Ishikawa (cell line): ENCODE measurements at regions not wholly inside any gene's neighbourhood (a gene's known extent, or its start where the extent isn't known, plus 50 kb on each side); places are given as distances from the start of the nearest gene placed in this dataset.

Experiments used
- CEBPB ChIP-seq: IDR thresholded peaks from 2 replicates; pipeline ENCODE4 v1.6.1; 2012
- CREB1 ChIP-seq: IDR thresholded peaks from 2 replicates; pipeline ENCODE4 v1.6.1; 2012; ENCODE audit warnings: low read depth
- EGR1 ChIP-seq: IDR thresholded peaks from 2 replicates; pipeline ENCODE4 v1.6.1; 2012
- EP300 ChIP-seq: IDR thresholded peaks from 2 replicates; pipeline ENCODE4 v1.6.1; 2012; ENCODE audit warnings: borderline replicate concordance
- FOXM1 ChIP-seq: IDR thresholded peaks from 2 replicates; pipeline ENCODE4 v1.6.1; 2012; ENCODE audit warnings: low read depth, borderline replicate concordance
- NFIC ChIP-seq: IDR thresholded peaks from 2 replicates; pipeline ENCODE4 v1.6.1; 2012
- RAD21 ChIP-seq: IDR thresholded peaks from 2 replicates; pipeline ENCODE4 v1.6.1; 2012; ENCODE audit warnings: low read depth
- REST ChIP-seq: IDR thresholded peaks from 2 replicates; pipeline ENCODE4 v1.6.1; 2012; ENCODE audit warnings: low read depth, mild to moderate bottlenecking
- TAF1 ChIP-seq: IDR thresholded peaks from 2 replicates; pipeline ENCODE4 v1.6.1; 2012; ENCODE audit warnings: low read depth, mild to moderate bottlenecking
- TCF12 ChIP-seq: IDR thresholded peaks from 2 replicates; pipeline ENCODE4 v1.6.1; 2012; ENCODE audit warnings: low read depth
- TEAD4 ChIP-seq: IDR thresholded peaks from 2 replicates; pipeline ENCODE4 v1.6.1; 2012
- USF1 ChIP-seq: IDR thresholded peaks from 2 replicates; pipeline ENCODE4 v1.6.1; 2012
- YY1 ChIP-seq: IDR thresholded peaks from 2 replicates; pipeline ENCODE4 v1.6.1; 2012; ENCODE audit warnings: low read depth
- ZBTB7A ChIP-seq: IDR thresholded peaks from 2 replicates; pipeline ENCODE4 v1.6.1; 2012; ENCODE audit warnings: low read depth
- TF ChIP-seq, protein P1 (sequence below): IDR thresholded peaks from 2 replicates; pipeline ENCODE4 v1.6.1; 2012

DNA sequence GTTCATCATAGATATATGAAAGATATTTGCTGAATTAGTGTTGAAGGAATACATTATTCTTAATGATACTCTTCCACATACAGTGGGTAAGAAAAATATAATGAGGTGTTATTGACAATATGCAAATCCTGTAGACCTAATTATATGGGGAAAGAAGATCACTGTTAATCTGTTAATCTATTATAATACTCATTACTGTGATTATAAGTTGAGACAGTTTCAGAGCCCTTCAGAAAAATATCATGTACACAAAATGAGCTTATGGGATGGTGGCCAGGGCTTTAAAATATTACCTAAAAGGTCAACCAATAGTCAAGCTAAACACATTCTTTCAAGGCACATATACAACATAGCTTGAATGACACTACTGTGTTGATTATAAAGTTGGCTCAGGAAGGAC lies 163.5 kb downstream of the NOL4 start:
- no peak for TF ChIP-seq TEAD4
- no peak for TF ChIP-seq RAD21
- TF ChIP-seq TAF1 = no peak
- no peak for TF ChIP-seq TCF12
- TF ChIP-seq EP300 = no peak
- no peak for TF ChIP-seq ZBTB7A
- no peak for TF ChIP-seq NFIC
- TF ChIP-seq CEBPB = no peak
- TF ChIP-seq, protein P1, sequence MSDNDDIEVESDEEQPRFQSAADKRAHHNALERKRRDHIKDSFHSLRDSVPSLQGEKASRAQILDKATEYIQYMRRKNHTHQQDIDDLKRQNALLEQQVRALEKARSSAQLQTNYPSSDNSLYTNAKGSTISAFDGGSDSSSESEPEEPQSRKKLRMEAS = no peak

DNA sequence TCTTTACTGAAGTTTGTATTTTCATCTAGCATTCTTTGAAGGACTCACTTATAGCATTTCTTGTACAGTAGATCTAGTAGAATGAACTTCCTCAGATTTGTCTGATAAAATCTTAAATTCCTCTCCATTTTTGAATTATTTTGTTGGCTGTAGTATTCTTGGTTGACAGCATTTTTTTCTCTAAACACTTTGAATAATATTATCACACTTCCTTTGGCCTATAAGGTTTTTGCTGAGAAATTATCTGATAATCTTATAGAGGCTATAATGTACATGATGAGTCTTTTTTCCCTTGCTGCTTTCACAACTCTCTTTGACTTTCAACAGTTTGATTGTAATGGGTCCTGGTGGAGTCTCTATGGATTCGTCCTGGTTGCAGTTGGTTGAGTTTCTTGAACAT lies 169.5 kb downstream of the NOL4 start:
- TF ChIP-seq TAF1 (no peak), YY1 (no peak), NFIC (no peak), EGR1 (no peak), CREB1 (no peak), TCF12 (no peak), USF1 (no peak), FOXM1 (no peak), CEBPB (no peak), TEAD4 (no peak), ZBTB7A (no peak), RAD21 (no peak), EP300 (no peak), REST (no peak)
- TF ChIP-seq, protein P1 = no peak

DNA sequence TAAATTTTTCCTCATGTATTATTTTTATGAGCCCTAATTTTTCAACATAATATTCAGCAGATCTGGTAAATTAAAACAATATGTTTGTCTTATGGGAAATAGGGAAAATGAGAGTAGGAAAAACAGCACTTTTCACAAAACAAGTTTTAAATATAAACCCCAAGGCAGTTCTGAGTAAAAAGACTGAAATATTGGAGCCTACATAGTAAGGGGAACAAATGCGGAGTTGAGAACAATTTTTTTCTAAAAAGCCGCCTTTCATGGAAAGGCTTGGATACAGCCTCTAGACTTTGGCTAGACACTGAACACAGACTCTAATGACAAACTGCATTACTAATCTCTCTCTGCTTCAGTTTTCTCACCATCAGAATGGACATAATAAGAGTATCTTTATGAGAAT lies 174.1 kb downstream of the NOL4 start:
- no peak for TF ChIP-seq RAD21
- no peak for TF ChIP-seq NFIC
- TF ChIP-seq, protein P1 = no peak
- no peak for TF ChIP-seq EGR1
- TF ChIP-seq CREB1 = no peak
- no peak for TF ChIP-seq TEAD4
- TF ChIP-seq CEBPB = no peak
- TF ChIP-seq YY1 = no peak
- no peak for TF ChIP-seq TAF1
- TF ChIP-seq TCF12 = no peak
- TF ChIP-seq EP300 = no peak
- no peak for TF ChIP-seq USF1
- TF ChIP-seq FOXM1 = no peak
- TF ChIP-seq ZBTB7A = no peak
- no peak for TF ChIP-seq REST

GRCh38 chr18:34049511-34049910 lies 175.2 kb downstream of the NOL4 start:
- TF ChIP-seq ZBTB7A = no peak
- no peak for TF ChIP-seq NFIC
- TF ChIP-seq EP300 = no peak
- TF ChIP-seq TCF12 = no peak
- TF ChIP-seq TEAD4 = no peak
- no peak for TF ChIP-seq TAF1
- TF ChIP-seq, protein P1 = no peak
- TF ChIP-seq YY1 = no peak
- no peak for TF ChIP-seq FOXM1
- TF ChIP-seq EGR1 = no peak
- TF ChIP-seq CREB1 = no peak
- no peak for TF ChIP-seq CEBPB
- TF ChIP-seq RAD21 = no peak
- no peak for TF ChIP-seq REST
- no peak for TF ChIP-seq USF1
